ENCODE measurements at regions not wholly inside any gene's neighbourhood (a gene's known extent, or its start where the extent isn't known, plus 50 kb on each side); places are given as distances from the start of the nearest gene placed in this dataset.
"Not testable (repeated sequence)": the region's sequence is repeated elsewhere in the genome, so short reads cannot be mapped to it uniquely, and the experiment has no call there.

- not testable (repeated sequence) for TF ChIP-seq EZH2 (IDR thresholded peaks at IDR 0.05; ENCODE audit: low read length, unreplicated experiment); CTCF (conservative IDR thresholded peaks at IDR 0.05; ENCODE audit: low read depth, low read length); EZH2phosphoT487 (IDR thresholded peaks at IDR 0.05; ENCODE audit: borderline replicate concordance, low read length)
Measured at GRCh38 chr18:14321217-14321616, 189.0 kb upstream of the ZNF519 start.
